ENCODE measurements at regions not wholly inside any gene's neighbourhood (a gene's known extent, or its start where the extent isn't known, plus 50 kb on each side); places are given as distances from the start of the nearest gene placed in this dataset.

DNA sequence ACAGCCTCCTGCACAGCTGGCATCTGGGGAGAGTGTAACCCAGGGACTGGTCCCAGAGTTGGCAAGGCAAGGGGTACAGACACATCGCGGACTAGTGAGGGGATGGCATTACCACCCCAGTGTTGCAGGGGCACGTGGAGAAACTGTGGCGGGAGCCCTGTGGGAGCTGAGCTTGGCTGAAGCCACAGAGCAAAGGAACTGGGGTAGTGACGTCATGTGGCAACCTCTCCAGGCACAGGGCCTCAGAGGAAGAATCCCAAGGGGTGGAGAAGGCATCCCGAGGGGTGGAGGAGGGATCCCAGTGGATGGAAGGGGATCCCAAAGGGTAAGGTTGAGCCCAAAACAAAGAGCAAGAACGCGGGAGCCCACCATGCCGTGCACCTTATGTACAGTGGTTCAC lies 70.1 kb downstream of the GSC start:
- TF ChIP-seq, protein P1, sequence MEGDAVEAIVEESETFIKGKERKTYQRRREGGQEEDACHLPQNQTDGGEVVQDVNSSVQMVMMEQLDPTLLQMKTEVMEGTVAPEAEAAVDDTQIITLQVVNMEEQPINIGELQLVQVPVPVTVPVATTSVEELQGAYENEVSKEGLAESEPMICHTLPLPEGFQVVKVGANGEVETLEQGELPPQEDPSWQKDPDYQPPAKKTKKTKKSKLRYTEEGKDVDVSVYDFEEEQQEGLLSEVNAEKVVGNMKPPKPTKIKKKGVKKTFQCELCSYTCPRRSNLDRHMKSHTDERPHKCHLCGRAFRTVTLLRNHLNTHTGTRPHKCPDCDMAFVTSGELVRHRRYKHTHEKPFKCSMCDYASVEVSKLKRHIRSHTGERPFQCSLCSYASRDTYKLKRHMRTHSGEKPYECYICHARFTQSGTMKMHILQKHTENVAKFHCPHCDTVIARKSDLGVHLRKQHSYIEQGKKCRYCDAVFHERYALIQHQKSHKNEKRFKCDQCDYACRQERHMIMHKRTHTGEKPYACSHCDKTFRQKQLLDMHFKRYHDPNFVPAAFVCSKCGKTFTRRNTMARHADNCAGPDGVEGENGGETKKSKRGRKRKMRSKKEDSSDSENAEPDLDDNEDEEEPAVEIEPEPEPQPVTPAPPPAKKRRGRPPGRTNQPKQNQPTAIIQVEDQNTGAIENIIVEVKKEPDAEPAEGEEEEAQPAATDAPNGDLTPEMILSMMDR (conservative IDR thresholded peaks at IDR 0.05 in 1 of 2, IDR thresholded peaks at IDR 0.05 in 1 of 2; ENCODE audit: low read depth in 1 of 2, low read length in 2 of 2) = no peak
- TF ChIP-seq EZH2 (IDR thresholded peaks at IDR 0.05; ENCODE audit: low read length, missing control alignments) = no peak
